HFFc6 (cell line): ENCODE measurements at regions not wholly inside any gene's neighbourhood (a gene's known extent, or its start where the extent isn't known, plus 50 kb on each side); places are given as distances from the start of the nearest gene placed in this dataset.

Experiments used
- DNase-seq: peaks from one replicate; pipeline ENCODE4 v3.0.0-alpha.2; 2018
- H3K27ac Mint-ChIP-seq: 2 replicates; pipeline ENCODE4 v1.8.0; 2020; ENCODE audit warnings: mild to moderate bottlenecking, mixed read lengths
- H3K27me3 Mint-ChIP-seq: 2 replicates; pipeline ENCODE4 v1.8.0; 2021; ENCODE audit warnings: mild to moderate bottlenecking, moderate library complexity, mixed read lengths; ENCODE audit not compliant: insufficient read depth
- H3K36me3 Mint-ChIP-seq: 2 replicates; pipeline ENCODE4 v1.8.0; 2021; ENCODE audit warnings: low read depth, mixed read lengths
- H3K4me1 Mint-ChIP-seq: 2 replicates; pipeline ENCODE4 v1.8.0; 2020; ENCODE audit warnings: low read depth, mixed read lengths
- H3K4me3 Mint-ChIP-seq: 2 replicates; pipeline ENCODE4 v1.8.0; 2020; ENCODE audit warnings: mild to moderate bottlenecking, moderate library complexity, mixed read lengths
- H3K9me3 Mint-ChIP-seq: 2 replicates; pipeline ENCODE4 v1.8.0; 2020; ENCODE audit warnings: mild to moderate bottlenecking, mixed read lengths
- CTCF ChIP-seq: fragments of 200-600 bp; sonication (generic); IDR thresholded peaks from 2 replicates; pipeline ENCODE4 v1.5.0; 2021; ENCODE audit warnings: antibody characterized with exemption, mild to moderate bottlenecking

- H3K9me3 Mint-ChIP-seq = no peaks in the 10 kb centered on the region
- H3K4me1 Mint-ChIP-seq = no peaks in the 10 kb centered on the region
- no peak for DNase-seq
- H3K4me3 Mint-ChIP-seq = no peak overlapping the region
- peaks cover 27% of the 10 kb centered on the region for H3K27me3 Mint-ChIP-seq
- no peak for TF ChIP-seq CTCF
- no peak overlapping the region for H3K27ac Mint-ChIP-seq
- H3K36me3 Mint-ChIP-seq = no peaks in the 10 kb centered on the region
These were observed 174.5 kb downstream of the OPA1 start for GRCh38 chr3:193767353-193768069.

- DNase-seq = no peak
- no peaks in the 10 kb centered on the region for H3K4me1 Mint-ChIP-seq
- H3K36me3 Mint-ChIP-seq = no peaks in the 10 kb centered on the region
- H3K4me3 Mint-ChIP-seq = no peak overlapping the region
- peaks cover 27% of the 10 kb centered on the region for H3K27me3 Mint-ChIP-seq
- H3K27ac Mint-ChIP-seq = no peak overlapping the region
- TF ChIP-seq CTCF = no peak
- H3K9me3 Mint-ChIP-seq = no peaks in the 10 kb centered on the region
These were observed 175.0 kb downstream of the OPA1 start for GRCh38 chr3:193768070-193768394.

- Mint-ChIP-seq H3K9me3 (no peaks in the 10 kb centered on the region), H3K27ac (no peak overlapping the region), H3K4me1 (no peaks in the 10 kb centered on the region), H3K4me3 (no peak overlapping the region), H3K27me3 (peaks cover 26% of the 10 kb centered on the region), H3K36me3 (no peaks in the 10 kb centered on the region)
- TF ChIP-seq CTCF = no peak
- DNase-seq = no peak
These were observed 176.4 kb downstream of the OPA1 start for GRCh38 chr3:193769437-193769836.

GRCh38 chr3:193771011-193771652 lies 178.1 kb downstream of the OPA1 start:
- H3K4me3 Mint-ChIP-seq = no peak overlapping the region
- no peaks in the 10 kb centered on the region for H3K36me3 Mint-ChIP-seq
- no peaks in the 10 kb centered on the region for H3K9me3 Mint-ChIP-seq
- H3K4me1 Mint-ChIP-seq = no peaks in the 10 kb centered on the region
- no peak overlapping the region for H3K27ac Mint-ChIP-seq
- no peak for TF ChIP-seq CTCF
- peaks cover 21% of the 10 kb centered on the region for H3K27me3 Mint-ChIP-seq
- no peak for DNase-seq

GRCh38 chr3:193771653-193772421 lies 178.8 kb downstream of the OPA1 start:
- no peak for TF ChIP-seq CTCF
- H3K27me3 Mint-ChIP-seq = peaks cover 19% of the 10 kb centered on the region
- H3K36me3 Mint-ChIP-seq = no peaks in the 10 kb centered on the region
- no peak overlapping the region for H3K4me3 Mint-ChIP-seq
- no peak for DNase-seq
- no peaks in the 10 kb centered on the region for H3K9me3 Mint-ChIP-seq
- no peaks in the 10 kb centered on the region for H3K4me1 Mint-ChIP-seq
- no peak overlapping the region for H3K27ac Mint-ChIP-seq
